Astrocyte (in vitro differentiated cells and primary cell): ENCODE measurements at regions not wholly inside any gene's neighbourhood (a gene's known extent, or its start where the extent isn't known, plus 50 kb on each side); places are given as distances from the start of the nearest gene placed in this dataset.

Experiments used
- DNase-seq: peaks from one replicate; pipeline ENCODE4 v3.0.0-alpha.2; 2010; ENCODE audit warnings: low read depth
- FAIRE-seq: peaks from 2 replicates; lab custom pipeline; 2011; peaks lifted over from hg19 to GRCh38; lab: Jason Lieb, UNC
- H2AFZ ChIP-seq: 2 replicates; pipeline ENCODE4 v1.6.0; 2012; ENCODE audit warnings: low read depth, low read length, inconsistent platforms
- H3K27ac ChIP-seq: 2 replicates; pipeline ENCODE4 v1.5.1; 2011; ENCODE audit warnings: low read depth, low read length, inconsistent platforms
- H3K27me3 ChIP-seq: 2 replicates; pipeline ENCODE4 v1.6.0; 2011; ENCODE audit warnings: low read length, inconsistent platforms; ENCODE audit not compliant: insufficient read depth
- H3K36me3 ChIP-seq: 2 replicates; pipeline ENCODE4 v1.5.1; 2011; ENCODE audit warnings: low read length, inconsistent platforms; ENCODE audit not compliant: insufficient read depth
- H3K4me1 ChIP-seq: 2 replicates; pipeline ENCODE4 v1.5.1; 2011; ENCODE audit warnings: low read length, inconsistent platforms; ENCODE audit not compliant: insufficient read depth
- H3K4me2 ChIP-seq: 2 replicates; pipeline ENCODE4 v1.6.0; 2012; ENCODE audit warnings: low read length, inconsistent platforms
- H3K4me3 ChIP-seq: 2 replicates; pipeline ENCODE4 v1.5.1; 2011; ENCODE audit warnings: low read depth, mild to moderate bottlenecking, low read length, inconsistent platforms; ENCODE audit not compliant: insufficient read depth
- H3K79me2 ChIP-seq: 2 replicates; pipeline ENCODE4 v1.6.0; 2012; ENCODE audit warnings: mild to moderate bottlenecking, low read length, inconsistent platforms; ENCODE audit not compliant: insufficient read depth
- H3K9ac ChIP-seq: 2 replicates; pipeline ENCODE4 v1.6.0; 2012; ENCODE audit warnings: mild to moderate bottlenecking, low read length, inconsistent platforms
- H3K9me3 ChIP-seq: 2 replicates; pipeline ENCODE4 v1.5.1; 2012; ENCODE audit warnings: low read depth, mild to moderate bottlenecking, low read length, inconsistent platforms; ENCODE audit not compliant: insufficient read depth
- H4K20me1 ChIP-seq: 2 replicates; pipeline ENCODE4 v1.6.0; 2012; ENCODE audit warnings: low read length, inconsistent platforms; ENCODE audit not compliant: insufficient read depth
- H3K27ac Mint-ChIP-seq: one replicate; pipeline ENCODE4 v1.8.0; 2021; ENCODE audit warnings: mild to moderate bottlenecking, mixed read lengths; ENCODE audit not compliant: unreplicated experiment
- H3K27me3 Mint-ChIP-seq: one replicate; pipeline ENCODE4 v1.8.0; 2021; ENCODE audit warnings: low read depth, mixed read lengths; ENCODE audit not compliant: unreplicated experiment
- H3K36me3 Mint-ChIP-seq: one replicate; pipeline ENCODE4 v1.8.0; 2021; ENCODE audit warnings: low read depth, mixed read lengths; ENCODE audit not compliant: unreplicated experiment
- H3K4me1 Mint-ChIP-seq: one replicate; pipeline ENCODE4 v1.8.0; 2021; ENCODE audit warnings: low read depth, mixed read lengths; ENCODE audit not compliant: unreplicated experiment
- H3K4me3 Mint-ChIP-seq: one replicate; pipeline ENCODE4 v1.8.0; 2021; ENCODE audit warnings: mild to moderate bottlenecking, moderate library complexity, mixed read lengths; ENCODE audit not compliant: unreplicated experiment
- H3K9me3 Mint-ChIP-seq: one replicate; pipeline ENCODE4 v1.8.0; 2021; ENCODE audit warnings: mild to moderate bottlenecking, mixed read lengths; ENCODE audit not compliant: unreplicated experiment
- CTCF ChIP-seq: IDR thresholded peaks from 2 replicates; pipeline ENCODE4 v1.5.1; 2011; ENCODE audit warnings: low read depth, mild to moderate bottlenecking, inconsistent platforms, low read length, moderate library complexity; ENCODE audit not compliant: insufficient read depth
- EZH2 ChIP-seq: IDR thresholded peaks from 2 replicates; pipeline ENCODE4 v1.6.1; 2012; ENCODE audit warnings: mild to moderate bottlenecking, low read length, inconsistent platforms; ENCODE audit not compliant: insufficient read depth

- no peak for FAIRE-seq
- Histone ChIP-seq H2AFZ (no peak overlapping the region), H3K4me3 (no peak overlapping the region), H3K4me2 (no peak overlapping the region), H3K36me3 (no peaks in the 10 kb centered on the region), H3K79me2 (no peaks in the 10 kb centered on the region), H3K27ac (no peak overlapping the region), H4K20me1 (no peaks in the 10 kb centered on the region), H3K4me1 (peaks cover 9% of the 10 kb centered on the region), H3K27me3 (peaks cover 8% of the 10 kb centered on the region), H3K9me3 (no peaks in the 10 kb centered on the region), H3K9ac (no peak overlapping the region)
- no peak for DNase-seq
- TF ChIP-seq CTCF (no peak), EZH2 (no peak)
- Mint-ChIP-seq H3K27me3 (peaks cover 5% of the 10 kb centered on the region), H3K4me1 (peaks cover 15% of the 10 kb centered on the region), H3K4me3 (no peak overlapping the region), H3K27ac (no peak overlapping the region), H3K36me3 (no peaks in the 10 kb centered on the region), H3K9me3 (peaks cover under 1% of the 10 kb centered on the region)
These were observed 78.0 kb upstream of the ZNF648 start for GRCh38 chr1:182139496-182139895.

- Histone ChIP-seq H3K36me3 (no peaks in the 10 kb centered on the region), H3K4me1 (no peaks in the 10 kb centered on the region), H3K4me3 (no peak overlapping the region), H3K9ac (no peak overlapping the region), H3K9me3 (peaks cover 2% of the 10 kb centered on the region), H3K4me2 (no peak overlapping the region), H3K27me3 (peaks cover 8% of the 10 kb centered on the region), H2AFZ (no peak overlapping the region), H3K27ac (no peak overlapping the region), H3K79me2 (no peaks in the 10 kb centered on the region), H4K20me1 (no peaks in the 10 kb centered on the region)
- DNase-seq: no peak
- no peaks in the 10 kb centered on the region for H3K4me1 Mint-ChIP-seq
- peaks cover 6% of the 10 kb centered on the region for H3K9me3 Mint-ChIP-seq
- TF ChIP-seq EZH2: no peak
- no peak for TF ChIP-seq CTCF
- no peak overlapping the region for H3K27ac Mint-ChIP-seq
- FAIRE-seq: no peak
- peaks cover 5% of the 10 kb centered on the region for H3K27me3 Mint-ChIP-seq
- no peak overlapping the region for H3K4me3 Mint-ChIP-seq
- H3K36me3 Mint-ChIP-seq: no peaks in the 10 kb centered on the region
These were observed 76.0 kb upstream of the ZNF648 start for GRCh38 chr1:182137546-182137945.

GRCh38 chr1:182135946-182136345 is 74.4 kb upstream of the ZNF648 start:
- H3K27ac Mint-ChIP-seq: no peak overlapping the region

More at GRCh38 chr1:182135946-182136345, 74.4 kb upstream of the ZNF648 start:
- Histone ChIP-seq H4K20me1 (no peaks in the 10 kb centered on the region), H3K36me3 (no peaks in the 10 kb centered on the region), H3K4me2 (no peak overlapping the region), H3K27ac (no peak overlapping the region), H3K4me1 (no peaks in the 10 kb centered on the region), H3K9ac (no peak overlapping the region), H3K27me3 (peaks cover 8% of the 10 kb centered on the region), H3K79me2 (no peaks in the 10 kb centered on the region), H3K9me3 (peaks cover 2% of the 10 kb centered on the region), H3K4me3 (no peak overlapping the region), H2AFZ (no peak overlapping the region)
- TF ChIP-seq CTCF (no peak), EZH2 (no peak)
- Mint-ChIP-seq H3K4me3 (no peak overlapping the region), H3K4me1 (no peaks in the 10 kb centered on the region), H3K36me3 (no peaks in the 10 kb centered on the region), H3K27me3 (peaks cover 5% of the 10 kb centered on the region), H3K9me3 (peaks cover 8% of the 10 kb centered on the region)
- DNase-seq (no peak), FAIRE-seq (no peak)
